ENCODE measurements at regions not wholly inside any gene's neighbourhood (a gene's known extent, or its start where the extent isn't known, plus 50 kb on each side); places are given as distances from the start of the nearest gene placed in this dataset.

DNA sequence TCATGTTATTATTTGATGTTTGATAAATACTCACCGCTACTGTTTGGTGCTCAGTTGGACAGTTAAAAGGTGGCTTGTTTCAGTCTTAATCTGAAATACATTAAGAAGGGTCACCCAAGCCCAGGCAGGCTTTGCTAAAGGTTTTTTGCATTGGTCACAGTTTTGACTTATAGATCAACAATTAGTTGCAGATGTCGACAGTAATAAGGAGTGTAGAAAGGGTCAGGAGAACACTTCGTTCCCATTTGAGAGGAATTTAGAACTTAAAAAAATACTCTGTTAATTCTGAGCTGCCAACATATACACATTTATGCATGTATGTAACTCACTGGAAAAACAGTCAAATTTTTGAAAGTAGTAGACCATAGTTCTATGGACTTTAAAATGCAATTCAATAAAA is 130.3 kb downstream of the TMEM30B start:
- TF ChIP-seq TAF1 (IDR thresholded peaks at IDR 0.05; ENCODE audit: borderline replicate concordance, insufficient read depth, low read length) = no peak
- TF ChIP-seq, protein P1, sequence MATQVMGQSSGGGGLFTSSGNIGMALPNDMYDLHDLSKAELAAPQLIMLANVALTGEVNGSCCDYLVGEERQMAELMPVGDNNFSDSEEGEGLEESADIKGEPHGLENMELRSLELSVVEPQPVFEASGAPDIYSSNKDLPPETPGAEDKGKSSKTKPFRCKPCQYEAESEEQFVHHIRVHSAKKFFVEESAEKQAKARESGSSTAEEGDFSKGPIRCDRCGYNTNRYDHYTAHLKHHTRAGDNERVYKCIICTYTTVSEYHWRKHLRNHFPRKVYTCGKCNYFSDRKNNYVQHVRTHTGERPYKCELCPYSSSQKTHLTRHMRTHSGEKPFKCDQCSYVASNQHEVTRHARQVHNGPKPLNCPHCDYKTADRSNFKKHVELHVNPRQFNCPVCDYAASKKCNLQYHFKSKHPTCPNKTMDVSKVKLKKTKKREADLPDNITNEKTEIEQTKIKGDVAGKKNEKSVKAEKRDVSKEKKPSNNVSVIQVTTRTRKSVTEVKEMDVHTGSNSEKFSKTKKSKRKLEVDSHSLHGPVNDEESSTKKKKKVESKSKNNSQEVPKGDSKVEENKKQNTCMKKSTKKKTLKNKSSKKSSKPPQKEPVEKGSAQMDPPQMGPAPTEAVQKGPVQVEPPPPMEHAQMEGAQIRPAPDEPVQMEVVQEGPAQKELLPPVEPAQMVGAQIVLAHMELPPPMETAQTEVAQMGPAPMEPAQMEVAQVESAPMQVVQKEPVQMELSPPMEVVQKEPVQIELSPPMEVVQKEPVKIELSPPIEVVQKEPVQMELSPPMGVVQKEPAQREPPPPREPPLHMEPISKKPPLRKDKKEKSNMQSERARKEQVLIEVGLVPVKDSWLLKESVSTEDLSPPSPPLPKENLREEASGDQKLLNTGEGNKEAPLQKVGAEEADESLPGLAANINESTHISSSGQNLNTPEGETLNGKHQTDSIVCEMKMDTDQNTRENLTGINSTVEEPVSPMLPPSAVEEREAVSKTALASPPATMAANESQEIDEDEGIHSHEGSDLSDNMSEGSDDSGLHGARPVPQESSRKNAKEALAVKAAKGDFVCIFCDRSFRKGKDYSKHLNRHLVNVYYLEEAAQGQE (IDR thresholded peaks at IDR 0.05; ENCODE audit: insufficient read depth in 1 of 2, low read depth in 2 of 2, low read length in 2 of 2) = no peak
- no peak for TF ChIP-seq SIN3A (IDR thresholded peaks at IDR 0.05; ENCODE audit: borderline replicate concordance, insufficient read depth, low read length)
- no peak for TF ChIP-seq POLR2AphosphoS5 (IDR thresholded peaks at IDR 0.05; ENCODE audit: low read depth, low read length)

Data from PFSK-1 (cell line).